Sigmoid colon (tissue), 4 donors: ENCODE measurements at regions not wholly inside any gene's neighbourhood (a gene's known extent, or its start where the extent isn't known, plus 50 kb on each side); places are given as distances from the start of the nearest gene placed in this dataset.

ENCODE experiments used
- CTCF ChIP-seq, 4 experiments: fragments of 450-650 bp in 3 of 4; fragments of 200-600 bp in 1 of 4; IDR thresholded peaks; one replicate each; pipeline ENCODE4 v1.5.1; 2016 to 2019; ENCODE audit warnings: antibody characterized with exemption in 4 of 4, mild to moderate bottlenecking in 3 of 4, moderate library complexity in 2 of 4
- POLR2A ChIP-seq, 2 donors: fragments of 450-650 bp; IDR thresholded peaks; one replicate each; pipeline ENCODE4 v1.6.1; 2016; ENCODE audit warnings: antibody characterized with exemption in 2 of 2, mild to moderate bottlenecking in 2 of 2, moderate library complexity in 2 of 2
- POLR2AphosphoS5 ChIP-seq, 4 donors: sonication (generic); formaldehyde crosslinking; IDR thresholded peaks; one replicate each; pipeline ENCODE4 v1.6.1; 2017; ENCODE audit warnings: antibody characterized with exemption in 4 of 4

GRCh38 chr2:226489775-226490541 is 309.7 kb downstream of the IRS1 start:
- TF ChIP-seq CTCF (IDR thresholded peaks at IDR 0.05) = no peak
- TF ChIP-seq POLR2AphosphoS5 (IDR thresholded peaks at IDR 0.05) = no peak
- no peak for TF ChIP-seq POLR2A (IDR thresholded peaks at IDR 0.05)
